HCT116 (cell line): ENCODE measurements at regions not wholly inside any gene's neighbourhood (a gene's known extent, or its start where the extent isn't known, plus 50 kb on each side); places are given as distances from the start of the nearest gene placed in this dataset.

ENCODE experiments used
- ATAC-seq: fragments of 200-7000 bp; cut with Tn5 transposase; 2 replicates; pipeline ENCODE4 v1.9.1; 2020; ENCODE audit warnings: mild to moderate bottlenecking, moderate library complexity
- BruUV-seq: library from RNA; stranded (reverse); fragments of 400-500 nt; replicated peaks from 2 replicates; lab custom pipeline; 2021; lab: Mats Ljungman, UMichigan
- CTCF ChIA-PET: fragments of 300-600 bp; sonication (Branson Sonifier 250); formaldehyde crosslinking; loops from one replicate; lab custom pipeline; 2021; ENCODE audit warnings: antibody characterized with exemption; lab: Charles Lee
- POLR2A ChIA-PET: fragments of 300-600, 350-600 bp; sonication (Branson Sonifier 250); formaldehyde crosslinking; loops from one replicate; lab custom pipeline; 2021; ENCODE audit warnings: antibody characterized with exemption; lab: Charles Lee
- RAD21 ChIA-PET, 2 experiments: fragments of 300-600 bp; sonication (Branson Sonifier 250); formaldehyde crosslinking; loops; one replicate each; lab custom pipeline; 2023; ENCODE audit warnings: low total read pairs in 2 of 2; ENCODE audit not compliant: uncharacterized antibody in 2 of 2, unreplicated experiment in 2 of 2, low non-redundant PET in 1 of 2; lab: Charles Lee
- DNase-seq: peaks from one replicate; pipeline ENCODE4 v3.0.0-alpha.2; 2010; ENCODE audit warnings: low read depth, low spot score
- H2AFZ ChIP-seq: fragments of 200-600 bp; shearing (Covaris generic), sonication (generic); 2 replicates; pipeline ENCODE4 v1.6.1; 2017; ENCODE audit warnings: low read depth, mixed run types, mixed read lengths, antibody characterized with exemption, low read length; ENCODE audit not compliant: poor library complexity, severe bottlenecking
- H3K27ac ChIP-seq: 2 replicates; pipeline ENCODE4 v1.5.1; 2012; ENCODE audit warnings: low read depth, low read length
- H3K27me3 ChIP-seq: fragments of 200-600 bp; sonication (generic); 2 replicates; pipeline ENCODE4 v1.6.1; 2016; ENCODE audit warnings: mixed run types, low read length, mixed read lengths; ENCODE audit not compliant: insufficient read depth
- H3K36me3 ChIP-seq, 2 experiments: fragments of 200-500 bp in 1 of 2; fragments of 200-600 bp in 1 of 2; sonication (Bioruptor generic) in 1 of 2; sonication (generic) in 1 of 2; 2 replicates each; pipeline versions ENCODE4 v1.5.1 to v1.6.1; 2014 to 2016; ENCODE audit warnings: low read length in 2 of 2, inconsistent platforms in 1 of 2, mixed read lengths in 1 of 2, mixed run types in 1 of 2; ENCODE audit not compliant: insufficient read depth in 2 of 2, control insufficient read depth in 1 of 2
- H3K4me1 ChIP-seq, 2 experiments: fragments of 200-600 bp in 1 of 2; sonication (generic) in 1 of 2; 2 replicates each; pipeline versions ENCODE4 v1.5.1 to v1.6.1; 2012 to 2017; ENCODE audit warnings: low read length in 2 of 2, inconsistent platforms in 1 of 2, mild to moderate bottlenecking in 1 of 2, mixed read lengths in 1 of 2, mixed run types in 1 of 2, moderate library complexity in 1 of 2; ENCODE audit not compliant: insufficient read depth in 2 of 2, control insufficient read depth in 1 of 2
- H3K4me2 ChIP-seq: fragments of 200-600 bp; sonication (generic); 2 replicates; pipeline ENCODE4 v1.6.1; 2017; ENCODE audit warnings: mixed run types, low read length, mixed read lengths
- H3K4me3 ChIP-seq, 2 experiments: fragments of 200-600 bp in 1 of 2; sonication (generic) in 1 of 2; replicated peaks in 1 of 2; 2 replicates each; pipeline ENCODE4 v1.5.1; 2011 to 2016; ENCODE audit warnings: low read length in 2 of 2, control low read depth in 1 of 2, low read depth in 1 of 2, mild to moderate bottlenecking in 1 of 2, mixed read lengths in 1 of 2, mixed run types in 1 of 2
- H3K79me2 ChIP-seq: fragments of 200-600 bp; sonication (generic); 2 replicates; pipeline ENCODE4 v1.6.1; 2017; ENCODE audit warnings: mild to moderate bottlenecking, mixed run types, low read length, moderate library complexity, mixed read lengths; ENCODE audit not compliant: insufficient read depth
- H3K9ac ChIP-seq: fragments of 200-600 bp; sonication (generic); 2 replicates; pipeline ENCODE4 v1.6.1; 2016; ENCODE audit warnings: low read length, mixed read lengths
- H3K9me2 ChIP-seq: fragments of 200-600 bp; sonication (generic), shearing (Covaris generic); 2 replicates; pipeline ENCODE4 v1.6.1; 2017; ENCODE audit warnings: mixed run types, mild to moderate bottlenecking, moderate library complexity; ENCODE audit not compliant: insufficient read depth
- H3K9me3 ChIP-seq, 2 experiments: fragments of 200-500 bp in 1 of 2; fragments of 200-600 bp in 1 of 2; sonication (Bioruptor generic) in 1 of 2; sonication (generic) in 1 of 2; 2 replicates each; pipeline ENCODE4 v1.6.1; 2014 to 2017; ENCODE audit warnings: low read length in 2 of 2, mixed read lengths in 2 of 2, inconsistent platforms in 1 of 2, low read depth in 1 of 2, mild to moderate bottlenecking in 1 of 2, mixed run types in 1 of 2, moderate library complexity in 1 of 2; ENCODE audit not compliant: control insufficient read depth in 1 of 2, insufficient read depth in 1 of 2
- H4K20me1 ChIP-seq: fragments of 200-600 bp; sonication (generic), shearing (Covaris generic); 2 replicates; pipeline ENCODE4 v1.6.1; 2017; ENCODE audit warnings: mixed run types, mild to moderate bottlenecking, moderate library complexity; ENCODE audit not compliant: insufficient read depth
- ATF3 ChIP-seq: IDR thresholded peaks from 2 replicates; pipeline ENCODE4 v1.6.1; 2012
- EGR1 ChIP-seq: IDR thresholded peaks from 2 replicates; pipeline ENCODE4 v1.6.1; 2012; ENCODE audit warnings: low read depth
- EZH2 ChIP-seq: fragments of 200-600 bp; sonication (generic); IDR thresholded peaks from 2 replicates; pipeline ENCODE4 v1.6.1; 2017; ENCODE audit warnings: antibody characterized with exemption, mixed run types
- POLR2AphosphoS5 ChIP-seq: IDR thresholded peaks from 2 replicates; pipeline ENCODE4 v1.6.1; 2011; ENCODE audit warnings: mild to moderate bottlenecking, low read depth, low read length, moderate library complexity
- SIN3A ChIP-seq: IDR thresholded peaks from 2 replicates; pipeline ENCODE4 v1.6.1; 2012; ENCODE audit warnings: low read depth
- SRF ChIP-seq: IDR thresholded peaks from 2 replicates; pipeline ENCODE4 v1.6.1; 2012; ENCODE audit warnings: low read depth
- ZNF274 ChIP-seq: fragments of 200-500 bp; sonication (Bioruptor generic); IDR thresholded peaks from 2 replicates; pipeline ENCODE4 v1.6.1; 2014; ENCODE audit warnings: mild to moderate bottlenecking, low read depth, low read length, inconsistent platforms
- intact Hi-C: fragments of 100-400 bp; cut with micrococcal nuclease; formaldehyde crosslinking; loops from 2 replicates; pipeline ENCODE4 v1.10.0; 2022
- TF ChIP-seq, protein P1 (sequence below): IDR thresholded peaks from 2 replicates; pipeline ENCODE4 v1.6.1; 2012; ENCODE audit warnings: low read depth
- TF ChIP-seq, protein P2 (sequence below): IDR thresholded peaks from 2 replicates; pipeline ENCODE4 v1.6.1; 2012

GRCh38 chr4:45985038-45985437 lies 138.8 kb downstream of the GABRG1 start:
- no peak overlapping the region for H2AFZ ChIP-seq
- no TSS peak for BruUV-seq
- H3K27ac ChIP-seq: no peak overlapping the region
- ATAC-seq: no peak
- H3K4me3 ChIP-seq: no peak overlapping the region
- intact Hi-C loops: no loop called here
- H3K27me3 ChIP-seq: no peaks in the 10 kb centered on the region
- no peak overlapping the region for H3K9ac ChIP-seq
- H3K4me1 ChIP-seq: no peaks in the 10 kb centered on the region
- TF ChIP-seq, protein P1, sequence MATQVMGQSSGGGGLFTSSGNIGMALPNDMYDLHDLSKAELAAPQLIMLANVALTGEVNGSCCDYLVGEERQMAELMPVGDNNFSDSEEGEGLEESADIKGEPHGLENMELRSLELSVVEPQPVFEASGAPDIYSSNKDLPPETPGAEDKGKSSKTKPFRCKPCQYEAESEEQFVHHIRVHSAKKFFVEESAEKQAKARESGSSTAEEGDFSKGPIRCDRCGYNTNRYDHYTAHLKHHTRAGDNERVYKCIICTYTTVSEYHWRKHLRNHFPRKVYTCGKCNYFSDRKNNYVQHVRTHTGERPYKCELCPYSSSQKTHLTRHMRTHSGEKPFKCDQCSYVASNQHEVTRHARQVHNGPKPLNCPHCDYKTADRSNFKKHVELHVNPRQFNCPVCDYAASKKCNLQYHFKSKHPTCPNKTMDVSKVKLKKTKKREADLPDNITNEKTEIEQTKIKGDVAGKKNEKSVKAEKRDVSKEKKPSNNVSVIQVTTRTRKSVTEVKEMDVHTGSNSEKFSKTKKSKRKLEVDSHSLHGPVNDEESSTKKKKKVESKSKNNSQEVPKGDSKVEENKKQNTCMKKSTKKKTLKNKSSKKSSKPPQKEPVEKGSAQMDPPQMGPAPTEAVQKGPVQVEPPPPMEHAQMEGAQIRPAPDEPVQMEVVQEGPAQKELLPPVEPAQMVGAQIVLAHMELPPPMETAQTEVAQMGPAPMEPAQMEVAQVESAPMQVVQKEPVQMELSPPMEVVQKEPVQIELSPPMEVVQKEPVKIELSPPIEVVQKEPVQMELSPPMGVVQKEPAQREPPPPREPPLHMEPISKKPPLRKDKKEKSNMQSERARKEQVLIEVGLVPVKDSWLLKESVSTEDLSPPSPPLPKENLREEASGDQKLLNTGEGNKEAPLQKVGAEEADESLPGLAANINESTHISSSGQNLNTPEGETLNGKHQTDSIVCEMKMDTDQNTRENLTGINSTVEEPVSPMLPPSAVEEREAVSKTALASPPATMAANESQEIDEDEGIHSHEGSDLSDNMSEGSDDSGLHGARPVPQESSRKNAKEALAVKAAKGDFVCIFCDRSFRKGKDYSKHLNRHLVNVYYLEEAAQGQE: no peak
- TF ChIP-seq EZH2 (no peak), SRF (no peak)
- H3K36me3 ChIP-seq: no peaks in the 10 kb centered on the region; a peak in 1 of 4 replicates
- H3K79me2 ChIP-seq: no peaks in the 10 kb centered on the region
- DNase-seq: no peak
- POLR2A ChIA-PET: no interaction called here
- no peaks in the 10 kb centered on the region for H3K9me2 ChIP-seq
- RAD21 ChIA-PET: no interaction called here
- no peak overlapping the region for H3K4me2 ChIP-seq
- peaks cover 5 to 27% of the 10 kb centered on the region in 2 experiments; a peak in 3 of 4 replicates for H3K9me3 ChIP-seq
- no peaks in the 10 kb centered on the region for H4K20me1 ChIP-seq
- CTCF ChIA-PET: no interaction called here

DNA sequence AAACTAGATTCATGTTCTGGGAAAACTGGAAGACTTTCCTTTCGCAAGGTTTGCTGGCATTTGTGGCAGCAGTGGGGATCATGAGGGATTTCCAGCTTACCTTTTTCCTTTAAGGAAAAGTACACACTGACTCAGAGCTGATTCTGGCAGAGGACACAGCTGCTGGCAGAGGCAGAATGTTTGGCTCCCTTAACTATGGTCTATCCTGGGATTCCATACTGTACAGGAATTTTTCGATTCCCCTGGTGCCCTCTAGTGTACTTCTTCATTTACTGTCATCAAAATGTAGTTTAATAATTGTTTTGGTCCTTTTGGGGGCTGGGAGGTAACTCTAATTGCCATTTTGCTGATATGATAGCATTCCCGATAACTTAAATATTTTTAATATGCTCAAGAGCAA lies 152.7 kb downstream of the GABRG1 start:
- no peaks in the 10 kb centered on the region for H4K20me1 ChIP-seq
- H3K27me3 ChIP-seq: no peaks in the 10 kb centered on the region
- H3K4me3 ChIP-seq: no peak overlapping the region
- no peaks in the 10 kb centered on the region for H3K36me3 ChIP-seq
- no peak overlapping the region for H3K4me2 ChIP-seq
- peaks cover 3 to 9% of the 10 kb centered on the region in 2 experiments; a peak in 3 of 4 replicates for H3K9me3 ChIP-seq
- no peak for TF ChIP-seq EGR1
- TF ChIP-seq ZNF274: no peak
- TF ChIP-seq POLR2AphosphoS5: no peak
- TF ChIP-seq, protein P2, sequence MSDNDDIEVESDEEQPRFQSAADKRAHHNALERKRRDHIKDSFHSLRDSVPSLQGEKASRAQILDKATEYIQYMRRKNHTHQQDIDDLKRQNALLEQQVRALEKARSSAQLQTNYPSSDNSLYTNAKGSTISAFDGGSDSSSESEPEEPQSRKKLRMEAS: no peak
- TF ChIP-seq SIN3A: no peak
- no peak for TF ChIP-seq ATF3
- TF ChIP-seq, all 23 proteins: peak for 0
- CTCF ChIA-PET: no interaction called here
- H3K9ac ChIP-seq: no peak overlapping the region
- intact Hi-C loops: no loop called here
- no peaks in the 10 kb centered on the region for H3K4me1 ChIP-seq
- no peak for ATAC-seq
- no peaks in the 10 kb centered on the region for H3K79me2 ChIP-seq
- H3K27ac ChIP-seq: no peak overlapping the region
- RAD21 ChIA-PET: no interaction called here
- POLR2A ChIA-PET: no interaction called here
- BruUV-seq: no TSS peak
- H3K9me2 ChIP-seq: no peaks in the 10 kb centered on the region
- DNase-seq: no peak
- H2AFZ ChIP-seq: no peak overlapping the region
